SK-N-SH (cell line): ENCODE measurements at regions not wholly inside any gene's neighbourhood (a gene's known extent, or its start where the extent isn't known, plus 50 kb on each side); places are given as distances from the start of the nearest gene placed in this dataset.

Source experiments
- CTCF ChIA-PET: fragments of 300-600, 350-600 bp; formaldehyde crosslinking; extraction: SDS; loops from one replicate; lab custom pipeline; 2021; lab: Yijun Ruan, JAX
- POLR2A ChIA-PET: fragments of 350-600 bp; sonication (Branson Sonifier 250); formaldehyde crosslinking; extraction: SDS; loops from one replicate; lab custom pipeline; 2020; ENCODE audit warnings: antibody characterized with exemption, inconsistent platforms; lab: Yijun Ruan, JAX
- DNase-seq: peaks from one replicate; pipeline ENCODE4 v3.0.0; 2012
- H2AFZ ChIP-seq: fragments of 200-600 bp; sonication (generic); 2 replicates; pipeline ENCODE4 v1.8.1; 2016; ENCODE audit warnings: antibody characterized with exemption, mild to moderate bottlenecking, low read depth
- H3F3A ChIP-seq: fragments of 200-600 bp; sonication (generic); replicated peaks from 2 replicates; pipeline ENCODE3; 2016; ENCODE audit warnings: antibody characterized with exemption, mild to moderate bottlenecking; ENCODE audit not compliant: insufficient read depth
- H3K27ac ChIP-seq, 2 experiments: fragments of 200-500 bp in 1 of 2; fragments of 200-600 bp in 1 of 2; sonication (Bioruptor generic) in 1 of 2; sonication (generic), shearing (Covaris generic) in 1 of 2; 2 replicates each; pipeline versions ENCODE4 v1.5.1 to v1.6.1; 2014 to 2016; ENCODE audit warnings: low read depth in 2 of 2, inconsistent platforms in 1 of 2, low read length in 1 of 2, mild to moderate bottlenecking in 1 of 2, mixed read lengths in 1 of 2
- H3K27me3 ChIP-seq: fragments of 200-600 bp; sonication (generic), shearing (Covaris generic); 2 replicates; pipeline ENCODE4 v1.6.1; 2016; ENCODE audit warnings: mixed run types; ENCODE audit not compliant: insufficient read depth
- H3K36me3 ChIP-seq, 2 experiments: fragments of 200-500 bp in 1 of 2; fragments of 200-600 bp in 1 of 2; sonication (Bioruptor generic) in 1 of 2; sonication (generic) in 1 of 2; replicated peaks in 1 of 2; 2 replicates each; pipeline versions ENCODE3 to v1.5.1; 2014 to 2016; ENCODE audit warnings: low read length in 1 of 2, mild to moderate bottlenecking in 1 of 2; ENCODE audit not compliant: insufficient read depth in 2 of 2, control insufficient read depth in 1 of 2
- H3K4me1 ChIP-seq, 2 experiments: fragments of 200-500 bp in 1 of 2; fragments of 200-600 bp in 1 of 2; sonication (Bioruptor generic) in 1 of 2; sonication (generic), shearing (Covaris generic) in 1 of 2; 2 replicates each; pipeline versions ENCODE4 v1.5.1 to v1.6.1; 2014 to 2016; ENCODE audit warnings: low read depth in 1 of 2, low read length in 1 of 2, mixed run types in 1 of 2; ENCODE audit not compliant: insufficient read depth in 2 of 2, control insufficient read depth in 1 of 2
- H3K4me2 ChIP-seq: fragments of 200-600 bp; sonication (generic), shearing (Covaris generic); 2 replicates; pipeline ENCODE4 v1.6.1; 2017; ENCODE audit warnings: mixed run types
- H3K4me3 ChIP-seq, 2 experiments: fragments of 200-500 bp in 1 of 2; fragments of 200-600 bp in 1 of 2; sonication (Bioruptor generic) in 1 of 2; sonication (generic), shearing (Covaris generic) in 1 of 2; 2 replicates each; pipeline versions ENCODE4 v1.5.1 to v1.8.1; 2014 to 2016; ENCODE audit warnings: low read depth in 2 of 2, inconsistent platforms in 1 of 2, low read length in 1 of 2, mild to moderate bottlenecking in 1 of 2, mixed read lengths in 1 of 2, moderate library complexity in 1 of 2
- H3K79me2 ChIP-seq: fragments of 200-600 bp; sonication (generic); 2 replicates; pipeline ENCODE4 v1.8.1; 2017; ENCODE audit warnings: mild to moderate bottlenecking; ENCODE audit not compliant: insufficient read depth
- H3K9ac ChIP-seq: fragments of 200-600 bp; sonication (generic); 2 replicates; pipeline ENCODE4 v1.6.1; 2017; ENCODE audit warnings: mixed run types
- H3K9me2 ChIP-seq: fragments of 200-600 bp; sonication (generic); 2 replicates; pipeline ENCODE4 v1.6.1; 2017; ENCODE audit warnings: mixed run types
- H3K9me3 ChIP-seq: fragments of 200-600 bp; sonication (generic); 2 replicates; pipeline ENCODE4 v1.6.1; 2017; ENCODE audit warnings: mixed run types, mild to moderate bottlenecking, moderate library complexity
- H4K20me1 ChIP-seq: fragments of 200-600 bp; sonication (generic); 2 replicates; pipeline ENCODE4 v1.6.1; 2017; ENCODE audit warnings: mild to moderate bottlenecking, mixed run types; ENCODE audit not compliant: insufficient read depth
- ELF1 ChIP-seq: IDR thresholded peaks from 2 replicates; pipeline ENCODE4 v1.4.0; 2012
- EP300 ChIP-seq, 2 experiments: IDR thresholded peaks; 2 replicates each; pipeline versions ENCODE4 v1.4.0 to v1.6.1; 2012; ENCODE audit warnings: borderline replicate concordance in 1 of 2, low read depth in 1 of 2, low read length in 1 of 2
- FOSL2 ChIP-seq: IDR thresholded peaks from 2 replicates; pipeline ENCODE4 v1.4.0; 2012; ENCODE audit warnings: low read depth, mild to moderate bottlenecking, moderate library complexity, borderline replicate concordance
- FOXJ3 ChIP-seq: sonication (generic); formaldehyde crosslinking; IDR thresholded peaks from 2 replicates; pipeline ENCODE4 v1.5.1; 2020; ENCODE audit warnings: mild to moderate bottlenecking, missing genetic modification reagents
- GABPA ChIP-seq: IDR thresholded peaks from 2 replicates; pipeline ENCODE4 v1.4.0; 2012; ENCODE audit warnings: low read depth, mild to moderate bottlenecking
- NFIC ChIP-seq: IDR thresholded peaks from 2 replicates; pipeline ENCODE4 v1.4.0; 2012; ENCODE audit warnings: borderline replicate concordance
- RAD21 ChIP-seq: IDR thresholded peaks from 2 replicates; pipeline ENCODE4 v1.6.1; 2012; ENCODE audit warnings: mild to moderate bottlenecking, low read length
- WGBS: methylation state at CpG from one replicate; pipeline ENCODE4 v1.1.6; 2017; ENCODE audit warnings: low lambda C conversion rate; 5-methylcytosine and 5-hydroxymethylcytosine counted together
- TF ChIP-seq, protein P1 (sequence below): fragments of 150-350 bp; IDR thresholded peaks from 2 replicates; pipeline ENCODE4 v1.6.1; 2017; ENCODE audit warnings: antibody characterized with exemption, low read length, low read depth, borderline replicate concordance
- TF ChIP-seq, protein P2 (sequence below): IDR thresholded peaks from 2 replicates; pipeline ENCODE4 v1.6.1; 2012; ENCODE audit warnings: mild to moderate bottlenecking, low read depth, low read length, moderate library complexity

DNA sequence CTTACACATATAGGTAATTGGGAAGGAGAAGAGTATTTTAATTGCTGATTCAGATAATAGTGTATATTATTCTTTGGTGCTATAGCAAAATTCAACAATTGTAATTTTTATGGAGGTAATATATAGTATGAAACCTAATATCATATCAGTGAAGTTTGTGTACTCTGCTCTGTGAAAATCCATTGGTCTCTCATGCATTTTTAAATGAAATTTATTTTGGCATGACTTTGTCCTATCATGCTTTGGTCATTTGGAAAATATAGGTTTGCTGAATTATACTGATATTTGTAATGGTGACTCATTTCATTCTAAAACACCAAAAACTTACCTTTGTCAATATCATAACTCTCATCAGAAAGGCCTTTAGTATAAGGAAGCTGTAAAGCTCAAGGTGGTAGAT lies 962.0 kb upstream of the NOVA1 start (continued):
- TF ChIP-seq, protein P1, sequence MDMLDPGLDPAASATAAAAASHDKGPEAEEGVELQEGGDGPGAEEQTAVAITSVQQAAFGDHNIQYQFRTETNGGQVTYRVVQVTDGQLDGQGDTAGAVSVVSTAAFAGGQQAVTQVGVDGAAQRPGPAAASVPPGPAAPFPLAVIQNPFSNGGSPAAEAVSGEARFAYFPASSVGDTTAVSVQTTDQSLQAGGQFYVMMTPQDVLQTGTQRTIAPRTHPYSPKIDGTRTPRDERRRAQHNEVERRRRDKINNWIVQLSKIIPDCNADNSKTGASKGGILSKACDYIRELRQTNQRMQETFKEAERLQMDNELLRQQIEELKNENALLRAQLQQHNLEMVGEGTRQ = no peak
- TF ChIP-seq NFIC = no peak
- TF ChIP-seq RAD21 = no peak
- TF ChIP-seq GABPA = no peak
- no peak for TF ChIP-seq EP300 (IDR thresholded peaks at IDR 0.05; ENCODE audit: borderline replicate concordance in 1 of 2, low read depth in 1 of 2, low read length in 1 of 2)
- no peak for TF ChIP-seq FOXJ3
- TF ChIP-seq FOSL2 = no peak
- TF ChIP-seq, protein P2, sequence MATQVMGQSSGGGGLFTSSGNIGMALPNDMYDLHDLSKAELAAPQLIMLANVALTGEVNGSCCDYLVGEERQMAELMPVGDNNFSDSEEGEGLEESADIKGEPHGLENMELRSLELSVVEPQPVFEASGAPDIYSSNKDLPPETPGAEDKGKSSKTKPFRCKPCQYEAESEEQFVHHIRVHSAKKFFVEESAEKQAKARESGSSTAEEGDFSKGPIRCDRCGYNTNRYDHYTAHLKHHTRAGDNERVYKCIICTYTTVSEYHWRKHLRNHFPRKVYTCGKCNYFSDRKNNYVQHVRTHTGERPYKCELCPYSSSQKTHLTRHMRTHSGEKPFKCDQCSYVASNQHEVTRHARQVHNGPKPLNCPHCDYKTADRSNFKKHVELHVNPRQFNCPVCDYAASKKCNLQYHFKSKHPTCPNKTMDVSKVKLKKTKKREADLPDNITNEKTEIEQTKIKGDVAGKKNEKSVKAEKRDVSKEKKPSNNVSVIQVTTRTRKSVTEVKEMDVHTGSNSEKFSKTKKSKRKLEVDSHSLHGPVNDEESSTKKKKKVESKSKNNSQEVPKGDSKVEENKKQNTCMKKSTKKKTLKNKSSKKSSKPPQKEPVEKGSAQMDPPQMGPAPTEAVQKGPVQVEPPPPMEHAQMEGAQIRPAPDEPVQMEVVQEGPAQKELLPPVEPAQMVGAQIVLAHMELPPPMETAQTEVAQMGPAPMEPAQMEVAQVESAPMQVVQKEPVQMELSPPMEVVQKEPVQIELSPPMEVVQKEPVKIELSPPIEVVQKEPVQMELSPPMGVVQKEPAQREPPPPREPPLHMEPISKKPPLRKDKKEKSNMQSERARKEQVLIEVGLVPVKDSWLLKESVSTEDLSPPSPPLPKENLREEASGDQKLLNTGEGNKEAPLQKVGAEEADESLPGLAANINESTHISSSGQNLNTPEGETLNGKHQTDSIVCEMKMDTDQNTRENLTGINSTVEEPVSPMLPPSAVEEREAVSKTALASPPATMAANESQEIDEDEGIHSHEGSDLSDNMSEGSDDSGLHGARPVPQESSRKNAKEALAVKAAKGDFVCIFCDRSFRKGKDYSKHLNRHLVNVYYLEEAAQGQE = no peak
- TF ChIP-seq, all 33 proteins: peak for 0

DNA sequence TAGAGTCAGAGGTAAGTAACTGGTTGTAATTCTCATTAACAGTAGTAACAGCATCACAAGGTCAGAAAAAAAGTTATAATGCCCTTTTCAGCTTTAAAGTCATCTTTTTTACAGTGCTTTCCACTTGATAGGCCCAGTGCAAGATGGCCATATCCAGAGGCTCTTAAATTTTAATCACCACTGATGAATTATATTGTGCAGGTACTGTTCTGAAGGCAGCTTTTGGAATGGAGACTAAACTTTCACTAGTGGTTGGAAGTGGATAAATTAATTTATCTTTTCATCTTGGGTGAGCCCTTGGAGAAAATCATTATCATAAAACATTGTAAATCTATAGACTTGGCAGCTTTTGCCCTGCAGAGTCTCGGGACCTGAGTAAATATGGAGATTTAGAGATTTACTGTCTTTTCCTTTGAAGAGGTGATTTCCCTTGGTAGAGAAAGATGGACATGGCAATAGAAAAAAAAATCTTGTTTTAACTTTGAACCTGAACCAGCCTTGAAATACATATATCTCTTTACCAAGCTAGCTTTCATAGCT lies 969.1 kb upstream of the NOVA1 start:
- CTCF ChIA-PET = interaction anchor here (1.0 to 1.1 kb wide), 2 partner anchors 12 to 20 kb away, joined by 3 to 4 read pairs; no protein-coding TSS in a partner anchor

DNA sequence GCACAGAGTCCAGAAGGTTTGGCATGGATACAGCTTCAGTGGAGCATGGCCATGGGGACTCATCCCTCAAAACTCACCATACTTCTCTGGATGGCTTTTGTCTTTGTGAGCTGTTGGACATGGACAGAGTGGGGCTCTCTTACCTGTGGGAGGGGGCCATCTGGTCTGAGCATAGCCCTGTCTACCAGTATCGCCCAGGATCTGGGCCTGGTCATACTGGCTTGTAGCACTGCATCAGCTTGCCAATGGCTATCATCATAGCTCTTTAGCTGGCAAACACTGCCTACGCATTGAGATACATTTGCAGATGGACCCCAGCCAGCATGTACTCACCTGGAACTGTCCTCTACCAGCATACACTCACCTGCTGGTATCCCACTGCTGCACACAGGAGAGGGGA lies 975.2 kb upstream of the NOVA1 start:
- Histone ChIP-seq H3F3A (no peaks in the 10 kb centered on the region), H3K4me3 (no peak overlapping the region), H3K4me1 (no peaks in the 10 kb centered on the region), H4K20me1 (no peaks in the 10 kb centered on the region), H3K79me2 (no peaks in the 10 kb centered on the region)
- WGBS = 17% methylated on average over 2 of the region's 2 CpGs
- no peak for DNase-seq
- POLR2A ChIA-PET = no interaction called here
- no peak for TF ChIP-seq RAD21
- TF ChIP-seq, all 33 proteins: peak for 0
- H3K36me3 ChIP-seq = no peaks in the 10 kb centered on the region
- CTCF ChIA-PET = no interaction called here
- H3K9ac ChIP-seq = no peak overlapping the region
- H3K9me2 ChIP-seq = no peaks in the 10 kb centered on the region
- no peak overlapping the region for H3K27ac ChIP-seq
- no peak overlapping the region for H2AFZ ChIP-seq
- no peak overlapping the region for H3K4me2 ChIP-seq
- H3K9me3 ChIP-seq = no peaks in the 10 kb centered on the region; the same call in 1 of the 2 replicates
- no peaks in the 10 kb centered on the region for H3K27me3 ChIP-seq

More for the DNA sequence above, 969.1 kb upstream of the NOVA1 start:
- H3F3A ChIP-seq = no peaks in the 10 kb centered on the region
- no peak overlapping the region for H3K27ac ChIP-seq
- no peaks in the 10 kb centered on the region for H3K27me3 ChIP-seq
- no peaks in the 10 kb centered on the region for H3K9me2 ChIP-seq
- no peak for DNase-seq
- no peak overlapping the region for H3K4me2 ChIP-seq
- H3K36me3 ChIP-seq = no peaks in the 10 kb centered on the region
- POLR2A ChIA-PET = no interaction called here
- no peak for TF ChIP-seq ELF1
- H3K4me1 ChIP-seq = no peaks in the 10 kb centered on the region
- no peak overlapping the region for H2AFZ ChIP-seq
- 40% methylated on average over 1 of the region's 1 CpG for WGBS
- no peak overlapping the region for H3K4me3 ChIP-seq
- no peaks in the 10 kb centered on the region for H4K20me1 ChIP-seq
- H3K9ac ChIP-seq = no peak overlapping the region
- no peaks in the 10 kb centered on the region for H3K79me2 ChIP-seq
- no peaks in the 10 kb centered on the region; the same call in 1 of the 2 replicates for H3K9me3 ChIP-seq
